GM13977 (cell line): ENCODE measurements at regions not wholly inside any gene's neighbourhood (a gene's known extent, or its start where the extent isn't known, plus 50 kb on each side); places are given as distances from the start of the nearest gene placed in this dataset.

Experiments used
- DNase-seq: peaks from one replicate; pipeline ENCODE4 v3.0.0; 2012; ENCODE audit warnings: low spot score
- CTCF ChIP-seq: IDR thresholded peaks from 2 replicates; pipeline ENCODE4 v1.5.1; 2012; ENCODE audit warnings: mild to moderate bottlenecking, control low read depth; ENCODE audit not compliant: insufficient read depth; ENCODE audit errors: extremely low read depth, missing control alignments
- in situ Hi-C: fragments of 300-500 bp; cut with MboI; formaldehyde crosslinking; loops from one replicate; pipeline ENCODE4 v1.12.0; 2022; ENCODE audit warnings: low sequenced_read_pairs, low pct_unique_long_range_greater_than_20kb, mixed read lengths, inconsistent platforms; ENCODE audit not compliant: unreplicated experiment

GRCh38 chr22:49210606-49211005 lies 617.1 kb downstream of the BRD1 start:
- TF ChIP-seq CTCF = no peak
- in situ Hi-C loops = no loop called here
- no peak for DNase-seq

GRCh38 chr22:49209452-49210195 lies 618.0 kb downstream of the BRD1 start:
- in situ Hi-C loops = no loop called here
- no peak for DNase-seq
- TF ChIP-seq CTCF = no peak

- DNase-seq = no peak
- no peak for TF ChIP-seq CTCF
- in situ Hi-C loops = no loop called here
These were observed 618.9 kb downstream of the BRD1 start for GRCh38 chr22:49208768-49209252.

GRCh38 chr22:49208004-49208402 lies 619.7 kb downstream of the BRD1 start:
- TF ChIP-seq CTCF = no peak
- DNase-seq = no peak
- in situ Hi-C loops = no loop called here

GRCh38 chr22:49207008-49208003 lies 620.4 kb downstream of the BRD1 start:
- DNase-seq = no peak
- in situ Hi-C loops = no loop called here
- TF ChIP-seq CTCF = no peak

- TF ChIP-seq CTCF = no peak
- in situ Hi-C loops = no loop called here
- no peak for DNase-seq
These were observed 621.4 kb downstream of the BRD1 start for GRCh38 chr22:49206281-49206680.
